ENCODE measurements at regions not wholly inside any gene's neighbourhood (a gene's known extent, or its start where the extent isn't known, plus 50 kb on each side); places are given as distances from the start of the nearest gene placed in this dataset.
"Not testable (repeated sequence)": the region's sequence is repeated elsewhere in the genome, so short reads cannot be mapped to it uniquely, and the experiment has no call there.

DNA sequence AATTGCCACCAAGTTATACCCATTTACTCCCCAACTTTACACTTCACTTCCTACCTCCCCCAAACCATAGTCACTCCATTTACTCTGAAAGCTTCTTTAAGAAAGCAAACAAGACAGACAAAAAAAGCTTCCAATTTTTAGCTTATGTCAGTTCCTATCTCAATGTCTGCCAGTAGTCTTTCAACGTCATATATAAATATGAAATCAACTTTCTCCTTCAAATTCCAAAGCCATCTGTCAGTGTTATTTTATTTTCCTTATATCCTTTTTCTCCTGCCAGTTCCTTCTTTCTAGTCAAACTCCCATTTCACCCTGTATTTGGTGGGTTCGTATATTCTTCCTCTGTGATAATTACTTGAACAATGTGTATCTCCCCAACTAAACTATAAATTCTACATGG, 85.8 kb upstream of the CMC1 start:
- DNase-seq (no peak), ATAC-seq (ENCODE audit: insufficient read depth, low FRiP score) (no peak)
- Histone ChIP-seq H3K9me3 (ENCODE audit: control insufficient read depth in 4 of 4, insufficient read depth in 3 of 4, low read length in 3 of 4) (peaks cover 0 to 3% (median 1%) of the 10 kb centered on the region in 4 donors), H3K4me3 (no peak overlapping the region), H3K36me3 (ENCODE audit: control insufficient read depth in 4 of 4, insufficient read depth in 4 of 4, low read length in 4 of 4) (no peaks in the 10 kb centered on the region), H3K27ac (ENCODE audit: low read depth in 1 of 2, low read length in 1 of 2) (no peak overlapping the region), H3K4me1 (ENCODE audit: control insufficient read depth in 5 of 5, insufficient read depth in 5 of 5, low read length in 5 of 5) (no peaks in the 10 kb centered on the region), H3K27me3 (ENCODE audit: control insufficient read depth in 3 of 3, insufficient read depth in 3 of 3, low read length in 2 of 3) (no peaks in the 10 kb centered on the region), H3K9ac (ENCODE audit: insufficient read depth in 1 of 2, low read length in 2 of 2) (no peak overlapping the region)
- 47 to 85% methylated on average over 2 of the region's 2 CpGs for WGBS, 2 donors
- TF ChIP-seq, protein P1, sequence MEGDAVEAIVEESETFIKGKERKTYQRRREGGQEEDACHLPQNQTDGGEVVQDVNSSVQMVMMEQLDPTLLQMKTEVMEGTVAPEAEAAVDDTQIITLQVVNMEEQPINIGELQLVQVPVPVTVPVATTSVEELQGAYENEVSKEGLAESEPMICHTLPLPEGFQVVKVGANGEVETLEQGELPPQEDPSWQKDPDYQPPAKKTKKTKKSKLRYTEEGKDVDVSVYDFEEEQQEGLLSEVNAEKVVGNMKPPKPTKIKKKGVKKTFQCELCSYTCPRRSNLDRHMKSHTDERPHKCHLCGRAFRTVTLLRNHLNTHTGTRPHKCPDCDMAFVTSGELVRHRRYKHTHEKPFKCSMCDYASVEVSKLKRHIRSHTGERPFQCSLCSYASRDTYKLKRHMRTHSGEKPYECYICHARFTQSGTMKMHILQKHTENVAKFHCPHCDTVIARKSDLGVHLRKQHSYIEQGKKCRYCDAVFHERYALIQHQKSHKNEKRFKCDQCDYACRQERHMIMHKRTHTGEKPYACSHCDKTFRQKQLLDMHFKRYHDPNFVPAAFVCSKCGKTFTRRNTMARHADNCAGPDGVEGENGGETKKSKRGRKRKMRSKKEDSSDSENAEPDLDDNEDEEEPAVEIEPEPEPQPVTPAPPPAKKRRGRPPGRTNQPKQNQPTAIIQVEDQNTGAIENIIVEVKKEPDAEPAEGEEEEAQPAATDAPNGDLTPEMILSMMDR (IDR thresholded peaks at IDR 0.05; ENCODE audit: control extremely low read depth, extremely low read depth): no peak

DNA sequence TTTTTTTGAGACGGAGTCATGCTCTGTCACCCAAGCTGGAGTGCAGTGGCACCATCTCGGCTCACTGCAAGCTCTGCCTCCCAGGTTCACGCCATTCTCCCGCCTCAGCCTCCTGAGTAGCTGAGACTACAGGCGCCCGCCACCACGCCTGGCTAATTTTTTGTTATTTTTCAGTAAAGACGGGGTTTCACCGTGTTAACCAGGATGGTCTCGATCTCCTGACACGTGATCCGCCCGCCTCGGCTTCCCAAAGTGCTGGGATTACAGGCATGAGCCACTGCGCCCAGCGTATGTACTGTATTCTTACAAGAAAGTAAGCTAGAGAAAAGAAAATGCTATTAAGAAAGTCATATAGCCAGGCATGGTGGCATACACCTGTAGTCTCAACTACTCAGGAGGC, 84.8 kb upstream of the CMC1 start:
- DNase-seq; ATAC-seq (ENCODE audit: insufficient read depth, low FRiP score): not testable (repeated sequence)

GRCh38 chr3:28171962-28172361, 69.5 kb upstream of the CMC1 start:
- no peaks in the 10 kb centered on the region for H3K9me3 ChIP-seq (ENCODE audit: control insufficient read depth in 4 of 4, insufficient read depth in 3 of 4, low read length in 3 of 4)
- no peaks in the 10 kb centered on the region for H3K27me3 ChIP-seq (ENCODE audit: control insufficient read depth in 3 of 3, insufficient read depth in 3 of 3, low read length in 2 of 3)
- DNase-seq (peak in 2 of 3 donors; percentile 4 to 32), ATAC-seq (ENCODE audit: insufficient read depth, low FRiP score) (no peak)
- no peak overlapping the region for H3K27ac ChIP-seq (ENCODE audit: low read depth in 1 of 2, low read length in 1 of 2)
- TF ChIP-seq, protein P1 (IDR thresholded peaks at IDR 0.05; ENCODE audit: control extremely low read depth, extremely low read depth): no peak
- no peak overlapping the region for H3K4me3 ChIP-seq
- H3K4me1 ChIP-seq (ENCODE audit: control insufficient read depth in 5 of 5, insufficient read depth in 5 of 5, low read length in 5 of 5): no peaks in the 10 kb centered on the region
- WGBS, 2 donors: 31 to 44% methylated on average over 1 of the region's 1 CpG
- H3K36me3 ChIP-seq (ENCODE audit: control insufficient read depth in 4 of 4, insufficient read depth in 4 of 4, low read length in 4 of 4): no peaks in the 10 kb centered on the region
- H3K9ac ChIP-seq (ENCODE audit: insufficient read depth in 1 of 2, low read length in 2 of 2): no peak overlapping the region

More for the DNA sequence above, 84.8 kb upstream of the CMC1 start:
- H3K36me3 ChIP-seq (ENCODE audit: control insufficient read depth in 4 of 4, insufficient read depth in 4 of 4, low read length in 4 of 4); H3K4me1 ChIP-seq (ENCODE audit: control insufficient read depth in 5 of 5, insufficient read depth in 5 of 5, low read length in 5 of 5); H3K4me3 ChIP-seq; H3K27me3 ChIP-seq (ENCODE audit: control insufficient read depth in 3 of 3, insufficient read depth in 3 of 3, low read length in 2 of 3); H3K9me3 ChIP-seq (ENCODE audit: control insufficient read depth in 4 of 4, insufficient read depth in 3 of 4, low read length in 3 of 4); H3K27ac ChIP-seq (ENCODE audit: low read depth in 1 of 2, low read length in 1 of 2); H3K9ac ChIP-seq (ENCODE audit: insufficient read depth in 1 of 2, low read length in 2 of 2): not testable (repeated sequence)
- 92 to 96% methylated on average over 16 of the region's 16 CpGs for WGBS, 2 donors

DNA sequence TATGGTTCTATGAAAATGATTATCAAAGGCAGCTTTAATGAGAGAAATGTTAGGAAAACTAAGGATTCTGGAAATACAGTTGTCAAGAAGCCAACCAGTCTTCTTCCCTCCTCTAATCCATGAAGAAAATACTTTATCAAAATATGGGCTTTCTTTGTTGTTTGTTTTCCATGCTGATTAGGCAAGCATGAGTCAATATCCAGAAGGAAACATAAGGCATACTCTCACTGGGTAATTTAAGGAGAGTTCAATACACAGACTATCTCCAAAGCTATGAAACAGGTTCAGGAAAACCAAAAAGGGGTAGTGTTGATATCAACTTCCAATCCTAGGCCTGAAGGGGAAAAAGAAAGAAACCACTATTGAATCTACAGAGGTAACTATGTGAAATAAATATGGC, 68.7 kb upstream of the CMC1 start:
- Histone ChIP-seq H3K4me3 (no peak overlapping the region), H3K36me3 (ENCODE audit: control insufficient read depth in 4 of 4, insufficient read depth in 4 of 4, low read length in 4 of 4) (no peaks in the 10 kb centered on the region), H3K4me1 (ENCODE audit: control insufficient read depth in 5 of 5, insufficient read depth in 5 of 5, low read length in 5 of 5) (no peaks in the 10 kb centered on the region), H3K27ac (ENCODE audit: low read depth in 1 of 2, low read length in 1 of 2) (no peak overlapping the region), H3K9ac (ENCODE audit: insufficient read depth in 1 of 2, low read length in 2 of 2) (no peak overlapping the region), H3K9me3 (ENCODE audit: control insufficient read depth in 4 of 4, insufficient read depth in 3 of 4, low read length in 3 of 4) (no peaks in the 10 kb centered on the region), H3K27me3 (ENCODE audit: control insufficient read depth in 3 of 3, insufficient read depth in 3 of 3, low read length in 2 of 3) (no peaks in the 10 kb centered on the region)
- DNase-seq (no peak), ATAC-seq (ENCODE audit: insufficient read depth, low FRiP score) (no peak)
- TF ChIP-seq, protein P1 (IDR thresholded peaks at IDR 0.05; ENCODE audit: control extremely low read depth, extremely low read depth): no peak

Measured in lung (tissue), 11 donors.